HEK293 (cell line): ENCODE measurements at regions not wholly inside any gene's neighbourhood (a gene's known extent, or its start where the extent isn't known, plus 50 kb on each side); places are given as distances from the start of the nearest gene placed in this dataset.

Experiments used
- ZNF24 ChIP-seq: fragments of 450-650 bp; formaldehyde crosslinking; IDR thresholded peaks from 2 replicates; pipeline ENCODE4 v1.5.1; 2016; ENCODE audit warnings: missing biosample characterization, missing genetic modification characterization
- ZNF624 ChIP-seq: fragments of 450-650 bp; formaldehyde crosslinking; IDR thresholded peaks from 2 replicates; pipeline ENCODE4 v1.5.1; 2017; ENCODE audit warnings: missing biosample characterization, missing genetic modification characterization
- TF ChIP-seq, protein P1 (sequence below): fragments of 450-650 bp; formaldehyde crosslinking; IDR thresholded peaks from 2 replicates; pipeline ENCODE4 v1.5.1; 2017; ENCODE audit warnings: missing biosample characterization, missing genetic modification characterization
- TF ChIP-seq, protein P2 (sequence below): fragments of 450-650 bp; formaldehyde crosslinking; IDR thresholded peaks from 2 replicates; pipeline ENCODE4 v1.5.1; 2016; ENCODE audit warnings: missing biosample characterization, missing genetic modification characterization
- TF ChIP-seq, protein P3 (sequence below): fragments of 450-650 bp; formaldehyde crosslinking; optimal IDR thresholded peaks from 2 replicates; pipeline ENCODE3; 2016; ENCODE audit warnings: missing biosample characterization, mild to moderate bottlenecking, missing genetic modification characterization

DNA sequence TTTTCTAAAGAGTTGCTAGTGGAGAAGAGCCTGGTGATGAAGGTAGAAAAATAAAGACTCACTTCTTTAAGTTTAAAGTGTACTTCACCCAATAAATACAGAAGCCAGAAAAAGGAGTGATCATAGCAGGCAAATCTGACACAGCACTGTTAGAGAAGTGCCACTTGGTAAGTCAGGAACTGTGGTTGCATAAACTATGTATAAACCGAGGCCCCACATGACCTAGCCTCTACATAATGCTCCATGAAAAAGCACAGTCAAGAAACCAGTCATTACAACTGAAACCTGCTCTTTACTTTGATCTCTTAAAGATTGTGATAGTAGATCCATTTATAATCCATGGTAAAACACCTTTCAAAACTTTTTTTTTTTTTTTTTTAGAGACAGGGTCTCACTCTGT lies 172.1 kb upstream of the PHYHIPL start:
- TF ChIP-seq, protein P1, sequence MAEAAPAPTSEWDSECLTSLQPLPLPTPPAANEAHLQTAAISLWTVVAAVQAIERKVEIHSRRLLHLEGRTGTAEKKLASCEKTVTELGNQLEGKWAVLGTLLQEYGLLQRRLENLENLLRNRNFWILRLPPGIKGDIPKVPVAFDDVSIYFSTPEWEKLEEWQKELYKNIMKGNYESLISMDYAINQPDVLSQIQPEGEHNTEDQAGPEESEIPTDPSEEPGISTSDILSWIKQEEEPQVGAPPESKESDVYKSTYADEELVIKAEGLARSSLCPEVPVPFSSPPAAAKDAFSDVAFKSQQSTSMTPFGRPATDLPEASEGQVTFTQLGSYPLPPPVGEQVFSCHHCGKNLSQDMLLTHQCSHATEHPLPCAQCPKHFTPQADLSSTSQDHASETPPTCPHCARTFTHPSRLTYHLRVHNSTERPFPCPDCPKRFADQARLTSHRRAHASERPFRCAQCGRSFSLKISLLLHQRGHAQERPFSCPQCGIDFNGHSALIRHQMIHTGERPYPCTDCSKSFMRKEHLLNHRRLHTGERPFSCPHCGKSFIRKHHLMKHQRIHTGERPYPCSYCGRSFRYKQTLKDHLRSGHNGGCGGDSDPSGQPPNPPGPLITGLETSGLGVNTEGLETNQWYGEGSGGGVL (tag by site-specific recombination), result no peak
- TF ChIP-seq ZNF24 (tag by site-specific recombination), result no peak
- TF ChIP-seq, protein P2, sequence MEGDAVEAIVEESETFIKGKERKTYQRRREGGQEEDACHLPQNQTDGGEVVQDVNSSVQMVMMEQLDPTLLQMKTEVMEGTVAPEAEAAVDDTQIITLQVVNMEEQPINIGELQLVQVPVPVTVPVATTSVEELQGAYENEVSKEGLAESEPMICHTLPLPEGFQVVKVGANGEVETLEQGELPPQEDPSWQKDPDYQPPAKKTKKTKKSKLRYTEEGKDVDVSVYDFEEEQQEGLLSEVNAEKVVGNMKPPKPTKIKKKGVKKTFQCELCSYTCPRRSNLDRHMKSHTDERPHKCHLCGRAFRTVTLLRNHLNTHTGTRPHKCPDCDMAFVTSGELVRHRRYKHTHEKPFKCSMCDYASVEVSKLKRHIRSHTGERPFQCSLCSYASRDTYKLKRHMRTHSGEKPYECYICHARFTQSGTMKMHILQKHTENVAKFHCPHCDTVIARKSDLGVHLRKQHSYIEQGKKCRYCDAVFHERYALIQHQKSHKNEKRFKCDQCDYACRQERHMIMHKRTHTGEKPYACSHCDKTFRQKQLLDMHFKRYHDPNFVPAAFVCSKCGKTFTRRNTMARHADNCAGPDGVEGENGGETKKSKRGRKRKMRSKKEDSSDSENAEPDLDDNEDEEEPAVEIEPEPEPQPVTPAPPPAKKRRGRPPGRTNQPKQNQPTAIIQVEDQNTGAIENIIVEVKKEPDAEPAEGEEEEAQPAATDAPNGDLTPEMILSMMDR (tag by site-specific recombination), result no peak
- TF ChIP-seq, protein P3, sequence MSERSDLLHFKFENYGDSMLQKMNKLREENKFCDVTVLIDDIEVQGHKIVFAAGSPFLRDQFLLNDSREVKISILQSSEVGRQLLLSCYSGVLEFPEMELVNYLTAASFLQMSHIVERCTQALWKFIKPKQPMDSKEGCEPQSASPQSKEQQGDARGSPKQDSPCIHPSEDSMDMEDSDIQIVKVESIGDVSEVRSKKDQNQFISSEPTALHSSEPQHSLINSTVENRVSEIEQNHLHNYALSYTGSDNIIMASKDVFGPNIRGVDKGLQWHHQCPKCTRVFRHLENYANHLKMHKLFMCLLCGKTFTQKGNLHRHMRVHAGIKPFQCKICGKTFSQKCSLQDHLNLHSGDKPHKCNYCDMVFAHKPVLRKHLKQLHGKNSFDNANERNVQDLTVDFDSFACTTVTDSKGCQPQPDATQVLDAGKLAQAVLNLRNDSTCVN (tag by site-specific recombination), result no peak
- no peak for TF ChIP-seq ZNF624 (tag by site-specific recombination)
